LNCAP (cell line): ENCODE measurements at regions not wholly inside any gene's neighbourhood (a gene's known extent, or its start where the extent isn't known, plus 50 kb on each side); places are given as distances from the start of the nearest gene placed in this dataset.

Experiments
- CTCF ChIP-seq: fragments of 450-650 bp; IDR thresholded peaks from 2 replicates; pipeline ENCODE4 v1.5.1; 2017; ENCODE audit warnings: mild to moderate bottlenecking

DNA sequence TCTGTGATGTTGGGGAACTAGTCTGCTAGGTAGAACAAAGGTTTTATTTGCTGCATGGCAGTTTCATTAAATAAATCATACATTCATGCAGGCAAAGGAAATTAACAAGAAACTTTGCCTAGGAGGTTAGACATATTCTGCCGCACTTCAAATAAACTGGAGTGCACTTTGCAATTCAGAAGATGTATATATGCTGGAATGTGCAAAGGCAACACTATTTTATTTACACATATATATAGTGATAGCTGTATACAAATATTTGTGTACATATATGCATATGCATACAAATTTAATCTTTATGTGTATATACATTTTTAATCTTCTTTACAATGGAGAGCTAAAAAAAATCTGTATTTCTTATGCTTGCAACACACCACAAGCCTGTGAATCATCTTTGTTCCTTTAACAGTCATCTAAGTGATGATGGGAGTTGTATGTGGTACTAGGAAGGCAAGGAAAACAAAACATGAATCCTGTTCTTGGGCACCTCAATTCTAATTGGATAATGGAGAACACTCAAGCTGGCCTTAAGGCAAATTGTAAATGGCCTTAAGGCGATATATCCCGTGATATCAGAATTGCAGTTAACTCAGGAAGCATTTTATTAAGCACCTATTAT, 605.8 kb upstream of the CAMK1G start:
- TF ChIP-seq CTCF, result no peak

GRCh38 chr1:208979776-208980175, 603.7 kb upstream of the CAMK1G start:
- TF ChIP-seq CTCF, result no peak

GRCh38 chr1:208980605-208981004, 602.9 kb upstream of the CAMK1G start:
- no peak for TF ChIP-seq CTCF

- no peak for TF ChIP-seq CTCF
Observed at GRCh38 chr1:208985231-208985630, 598.3 kb upstream of the CAMK1G start.

GRCh38 chr1:208988811-208989222, 594.7 kb upstream of the CAMK1G start:
- no peak for TF ChIP-seq CTCF

- no peak for TF ChIP-seq CTCF
Observed at GRCh38 chr1:208990456-208990855, 593.1 kb upstream of the CAMK1G start.

DNA sequence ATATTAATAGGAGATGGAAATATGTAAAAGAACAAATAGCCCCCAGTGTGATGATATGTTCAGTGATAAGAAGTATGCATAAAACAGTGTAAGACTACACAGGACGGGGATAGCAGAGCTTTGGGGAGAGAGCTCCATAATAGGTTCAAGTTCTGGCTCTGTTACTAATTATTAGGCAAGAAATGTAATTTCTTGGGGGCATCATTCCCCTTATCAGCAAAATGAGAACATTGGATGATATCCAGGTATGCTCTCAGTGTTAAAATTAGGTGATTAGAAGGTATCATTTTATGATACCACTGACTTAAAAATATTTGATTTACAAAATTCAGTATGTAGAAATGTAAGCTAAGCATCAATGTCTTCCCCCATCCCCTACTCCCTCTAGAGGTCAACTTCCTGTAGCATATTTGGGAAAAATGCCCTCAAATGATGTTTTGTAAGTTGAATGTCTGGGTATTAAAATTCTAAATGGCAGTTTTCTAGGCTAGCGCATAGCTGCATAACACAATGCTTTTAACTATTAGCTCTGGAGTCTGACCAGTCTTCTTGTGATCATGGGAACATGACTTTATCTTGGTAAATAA, 585.7 kb upstream of the CAMK1G start:
- TF ChIP-seq CTCF, result no peak

- no peak for TF ChIP-seq CTCF
Observed at GRCh38 chr1:209008586-209008985, 574.9 kb upstream of the CAMK1G start.
